ENCODE measurements at regions not wholly inside any gene's neighbourhood (a gene's known extent, or its start where the extent isn't known, plus 50 kb on each side); places are given as distances from the start of the nearest gene placed in this dataset.

DNA sequence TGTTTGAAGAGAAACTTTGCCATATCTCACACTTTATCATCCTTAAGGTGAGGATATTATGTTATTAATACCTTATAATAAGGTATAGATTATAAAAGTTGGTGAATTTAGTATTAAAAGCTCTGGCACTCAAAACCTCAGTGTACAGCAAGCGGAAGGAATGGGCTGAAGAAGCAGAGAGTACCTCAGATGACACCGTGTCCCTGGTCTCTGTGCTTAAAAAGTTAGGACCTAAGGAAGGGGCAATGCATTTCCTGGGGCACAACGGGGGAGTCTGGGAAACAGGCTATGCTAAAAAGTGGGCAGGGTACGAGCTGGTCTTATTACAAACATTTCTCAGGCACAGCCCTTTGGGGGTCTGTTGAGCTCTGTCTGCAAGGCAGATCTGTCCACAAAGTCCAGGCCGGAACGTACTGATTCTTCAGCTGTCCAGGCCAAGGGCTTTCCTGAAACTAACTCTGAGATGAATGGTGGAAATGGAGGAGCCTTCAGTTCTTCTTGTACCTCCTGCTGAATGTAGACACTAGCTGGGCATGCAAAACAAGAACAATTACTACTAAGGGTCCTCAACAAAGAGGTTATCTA lies 202.7 kb downstream of the POM121L12 start:
- WGBS, 2 experiments (ENCODE audit: extremely low coverage in 1 of 2, insufficient coverage in 1 of 2, insufficient read length in 1 of 2, insufficient replicate concordance in 2 of 2, low coverage in 1 of 2, low lambda C conversion rate in 2 of 2, missing lambda C conversion rate in 1 of 2), result 91% methylated on average over 6 of the region's 6 CpGs; no CpG with 5 or more reads in 1 of the 2 experiments
- Histone ChIP-seq H4K20me1 (replicated peaks in 1 of 2; ENCODE audit: control insufficient read depth in 1 of 2, insufficient read depth in 2 of 2, low read length in 2 of 2) (no peaks in the 10 kb centered on the region), H4K91ac (replicated peaks; ENCODE audit: insufficient read length, low read length) (no peak overlapping the region), H3K56ac (replicated peaks; ENCODE audit: insufficient read length, low read depth, low read length) (no peak overlapping the region), H4K8ac (ENCODE audit: extremely low read depth, insufficient read depth, low read length) (no peak overlapping the region), H3K4me2 (ENCODE audit: insufficient read depth in 1 of 2, low read depth in 2 of 2, low read length in 2 of 2) (no peak overlapping the region), H3K79me2 (ENCODE audit: control insufficient read depth in 1 of 2, insufficient read depth in 2 of 2, low read length in 2 of 2) (no peaks in the 10 kb centered on the region), H3K27me3 (replicated peaks in 1 of 4; ENCODE audit: control insufficient read depth in 3 of 4, extremely low read depth in 1 of 4, insufficient read depth in 3 of 4, low read length in 3 of 4) (no peaks in the 10 kb centered on the region), H3K23me2 (ENCODE audit: low read depth, low read length) (no peaks in the 10 kb centered on the region), H3K18ac (ENCODE audit: extremely low read depth, low read length) (no peak overlapping the region), H2AK5ac (ENCODE audit: low read depth, low read length) (no peak overlapping the region), H2BK12ac (ENCODE audit: low read depth, low read length) (peak overlapping the region; percentile 53; the same call in 1 of the 2 replicates), H2AFZ (ENCODE audit: low read length) (peak overlapping the region; percentile 70; the same call in 1 of the 2 replicates), H3K23ac (ENCODE audit: insufficient read length) (no peak overlapping the region), H3K9me3 (ENCODE audit: insufficient read depth in 2 of 2, low read depth in 1 of 2, low read length in 1 of 2) (no peaks in the 10 kb centered on the region; a peak in 1 of 4 replicates), H2BK120ac (replicated peaks; ENCODE audit: low read depth, low read length) (peak overlapping the region; percentile 44), H3K36me3 (ENCODE audit: control insufficient read depth in 2 of 4, insufficient read depth in 4 of 4, low read length in 3 of 4) (no peaks in the 10 kb centered on the region), H3K4me1 (replicated peaks in 1 of 4; ENCODE audit: control insufficient read depth in 3 of 4, insufficient read depth in 4 of 4, low read length in 3 of 4) (peaks cover 0 to 9% (median 0%) of the 10 kb centered on the region in 4 experiments; a peak in 2 of 7 replicates), H2BK20ac (ENCODE audit: low read length) (no peak overlapping the region), H3K14ac (ENCODE audit: insufficient read length) (no peak overlapping the region), H3K4me3 (ENCODE audit: extremely low read depth in 1 of 4, insufficient read depth in 2 of 4, low read depth in 3 of 4, low read length in 4 of 4) (no peak overlapping the region), H2BK5ac (ENCODE audit: low read depth, low read length) (peak overlapping the region; percentile 32; the same call in 1 of the 2 replicates), H3K79me1 (ENCODE audit: low read depth, low read length) (no peaks in the 10 kb centered on the region), H3K4ac (replicated peaks; ENCODE audit: insufficient read length, low read depth, low read length) (no peak overlapping the region), H4K5ac (ENCODE audit: insufficient read length, low read depth, low read length) (no peak overlapping the region), H3K9ac (replicated peaks in 1 of 4; ENCODE audit: extremely low read depth in 1 of 4, low read depth in 3 of 4, low read length in 3 of 4) (no peak overlapping the region), H3K27ac (ENCODE audit: low read depth, low read length) (no peak overlapping the region; the same call in 1 of the 2 replicates), H2BK15ac (ENCODE audit: low read length) (no peak overlapping the region)
- FAIRE-seq, result no peak
- ChIA-PET CTCF (ENCODE audit: partially characterized antibody) (no interaction called here), POLR2A (ENCODE audit: partially characterized antibody) (no interaction called here)
- DNase-seq (ENCODE audit: low read depth in 1 of 2, low spot score in 2 of 2), result no peak
- TF ChIP-seq TCF12 (IDR thresholded peaks at IDR 0.05; ENCODE audit: low read depth, low read length) (no peak), HDAC6 (IDR thresholded peaks at IDR 0.05; ENCODE audit: low read depth, low read length) (no peak), RXRA (IDR thresholded peaks at IDR 0.05; ENCODE audit: insufficient read depth, low read depth, low read length) (no peak), KDM4A (IDR thresholded peaks at IDR 0.05; ENCODE audit: low read depth, low read length, severe bottlenecking) (no peak), HDAC2 (IDR thresholded peaks at IDR 0.05; ENCODE audit: borderline replicate concordance in 1 of 2, low read depth in 2 of 2, low read length in 2 of 2) (no peak), SRF (IDR thresholded peaks at IDR 0.05; ENCODE audit: low read depth, low read length) (no peak), EGR1 (IDR thresholded peaks at IDR 0.05; ENCODE audit: borderline replicate concordance, low read depth, low read length) (no peak), SP1 (IDR thresholded peaks at IDR 0.05; ENCODE audit: low read depth, low read length) (no peak)
- TF ChIP-seq, protein P1, sequence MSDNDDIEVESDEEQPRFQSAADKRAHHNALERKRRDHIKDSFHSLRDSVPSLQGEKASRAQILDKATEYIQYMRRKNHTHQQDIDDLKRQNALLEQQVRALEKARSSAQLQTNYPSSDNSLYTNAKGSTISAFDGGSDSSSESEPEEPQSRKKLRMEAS (IDR thresholded peaks at IDR 0.05), result no peak
- TF ChIP-seq, protein P2, sequence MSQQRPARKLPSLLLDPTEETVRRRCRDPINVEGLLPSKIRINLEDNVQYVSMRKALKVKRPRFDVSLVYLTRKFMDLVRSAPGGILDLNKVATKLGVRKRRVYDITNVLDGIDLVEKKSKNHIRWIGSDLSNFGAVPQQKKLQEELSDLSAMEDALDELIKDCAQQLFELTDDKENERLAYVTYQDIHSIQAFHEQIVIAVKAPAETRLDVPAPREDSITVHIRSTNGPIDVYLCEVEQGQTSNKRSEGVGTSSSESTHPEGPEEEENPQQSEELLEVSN (IDR thresholded peaks at IDR 0.05), result no peak
- TF ChIP-seq, protein P3, sequence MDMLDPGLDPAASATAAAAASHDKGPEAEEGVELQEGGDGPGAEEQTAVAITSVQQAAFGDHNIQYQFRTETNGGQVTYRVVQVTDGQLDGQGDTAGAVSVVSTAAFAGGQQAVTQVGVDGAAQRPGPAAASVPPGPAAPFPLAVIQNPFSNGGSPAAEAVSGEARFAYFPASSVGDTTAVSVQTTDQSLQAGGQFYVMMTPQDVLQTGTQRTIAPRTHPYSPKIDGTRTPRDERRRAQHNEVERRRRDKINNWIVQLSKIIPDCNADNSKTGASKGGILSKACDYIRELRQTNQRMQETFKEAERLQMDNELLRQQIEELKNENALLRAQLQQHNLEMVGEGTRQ (IDR thresholded peaks at IDR 0.05; ENCODE audit: low read length), result no peak

All from H1 (cell line).